Stimulated activated CD8-positive, alpha-beta memory T cell treated with anti-CD3 and anti-CD28 coated beads, Interleukin-7, amount 100 ng/mL, for 1 hour (primary cell): ENCODE measurements at regions not wholly inside any gene's neighbourhood (a gene's known extent, or its start where the extent isn't known, plus 50 kb on each side); places are given as distances from the start of the nearest gene placed in this dataset.
"Not testable (repeated sequence)": the region's sequence is repeated elsewhere in the genome, so short reads cannot be mapped to it uniquely, and the experiment has no call there.

Experiments
- DNase-seq, 2 donors: peaks; one replicate each; pipeline ENCODE4 v3.0.0-alpha.2; 2020; ENCODE audit warnings: low read depth in 2 of 2

- DNase-seq = not testable (repeated sequence)
These were observed 508.1 kb upstream of the PHF14 start for GRCh38 chr7:10465536-10465935.

GRCh38 chr7:10468908-10469307 is 504.8 kb upstream of the PHF14 start:
- no peak for DNase-seq

GRCh38 chr7:10469476-10469875 is 504.2 kb upstream of the PHF14 start:
- DNase-seq = no peak

GRCh38 chr7:10471280-10472058 is 502.2 kb upstream of the PHF14 start:
- no peak for DNase-seq

- DNase-seq = no peak
These were observed 501.6 kb upstream of the PHF14 start for GRCh38 chr7:10472115-10472514.

GRCh38 chr7:10473569-10473968 is 500.1 kb upstream of the PHF14 start:
- DNase-seq = no peak

- no peak for DNase-seq
These were observed 499.6 kb upstream of the PHF14 start for GRCh38 chr7:10474048-10474447.

- DNase-seq = no peak
These were observed 497.6 kb upstream of the PHF14 start for GRCh38 chr7:10475940-10476641.

GRCh38 chr7:10476642-10477041 is 497.0 kb upstream of the PHF14 start:
- no peak for DNase-seq

- no peak for DNase-seq
These were observed 490.0 kb upstream of the PHF14 start for GRCh38 chr7:10483671-10484070.

- no peak for DNase-seq
These were observed 488.9 kb upstream of the PHF14 start for GRCh38 chr7:10484767-10485166.

- DNase-seq = not testable (repeated sequence)
These were observed 472.3 kb upstream of the PHF14 start for GRCh38 chr7:10501206-10501884.

GRCh38 chr7:10507032-10507431 is 466.6 kb upstream of the PHF14 start:
- DNase-seq = no peak

GRCh38 chr7:10521306-10521705 is 452.4 kb upstream of the PHF14 start:
- no peak for DNase-seq

GRCh38 chr7:10533429-10533828 is 440.2 kb upstream of the PHF14 start:
- not testable (repeated sequence) for DNase-seq

GRCh38 chr7:10536561-10536960 is 437.1 kb upstream of the PHF14 start:
- no peak for DNase-seq

GRCh38 chr7:10537764-10538163 is 435.9 kb upstream of the PHF14 start:
- DNase-seq = no peak

GRCh38 chr7:10557375-10557774 is 416.3 kb upstream of the PHF14 start:
- no peak for DNase-seq

- no peak for DNase-seq
These were observed 413.2 kb upstream of the PHF14 start for GRCh38 chr7:10560497-10560896.

- no peak for DNase-seq
These were observed 404.8 kb upstream of the PHF14 start for GRCh38 chr7:10568891-10569290.

- no peak for DNase-seq
These were observed 401.9 kb upstream of the PHF14 start for GRCh38 chr7:10571759-10572158.

- no peak for DNase-seq
These were observed 395.8 kb upstream of the PHF14 start for GRCh38 chr7:10577866-10578374.

GRCh38 chr7:10579561-10579960 is 394.1 kb upstream of the PHF14 start:
- no peak for DNase-seq
